Activated T-helper 17 cell treated with anti-CD3 and anti-CD28 coated beads, Interleukin-2, amount 50 U/mL, for 72 hours (primary cell): ENCODE measurements at regions not wholly inside any gene's neighbourhood (a gene's known extent, or its start where the extent isn't known, plus 50 kb on each side); places are given as distances from the start of the nearest gene placed in this dataset.
"Not testable (repeated sequence)": the region's sequence is repeated elsewhere in the genome, so short reads cannot be mapped to it uniquely, and the experiment has no call there.

Source experiments
- ATAC-seq: fragments of 150-1000 bp; cut with Tn5 transposase; replicated peaks from 2 replicates; pipeline ENCODE4 v1.10.0; 2021; ENCODE audit warnings: mild to moderate bottlenecking, moderate library complexity
- H3K27ac Mint-ChIP-seq: one replicate; pipeline ENCODE4 v1.8.0; 2022; ENCODE audit warnings: mixed read lengths
- H3K27me3 Mint-ChIP-seq: one replicate; pipeline ENCODE4 v1.8.0; 2022; ENCODE audit warnings: mixed read lengths
- H3K36me3 Mint-ChIP-seq: one replicate; pipeline ENCODE4 v1.8.0; 2022; ENCODE audit warnings: low read depth, mild to moderate bottlenecking, mixed read lengths
- H3K4me1 Mint-ChIP-seq: one replicate; pipeline ENCODE4 v1.8.0; 2022; ENCODE audit warnings: mixed read lengths
- H3K4me3 Mint-ChIP-seq: one replicate; pipeline ENCODE4 v1.8.0; 2022; ENCODE audit warnings: mild to moderate bottlenecking, mixed read lengths
- H3K9me3 Mint-ChIP-seq: one replicate; pipeline ENCODE4 v1.8.0; 2022; ENCODE audit warnings: mixed read lengths

GRCh38 chr3:8001307-8001706 lies 500.3 kb upstream of the LMCD1 start:
- Mint-ChIP-seq H3K27ac (no peak overlapping the region), H3K4me1 (no peaks in the 10 kb centered on the region), H3K36me3 (no peaks in the 10 kb centered on the region), H3K27me3 (peaks cover 9% of the 10 kb centered on the region), H3K9me3 (peaks cover 4% of the 10 kb centered on the region), H3K4me3 (no peak overlapping the region)
- ATAC-seq = no peak

GRCh38 chr3:8001712-8002111 lies 499.9 kb upstream of the LMCD1 start:
- Mint-ChIP-seq H3K36me3 (no peaks in the 10 kb centered on the region), H3K27ac (no peak overlapping the region), H3K27me3 (peaks cover 9% of the 10 kb centered on the region), H3K4me1 (no peaks in the 10 kb centered on the region), H3K9me3 (peaks cover 4% of the 10 kb centered on the region), H3K4me3 (no peak overlapping the region)
- no peak for ATAC-seq

- Mint-ChIP-seq H3K36me3 (no peaks in the 10 kb centered on the region), H3K4me3 (no peak overlapping the region), H3K27ac (no peak overlapping the region), H3K4me1 (no peaks in the 10 kb centered on the region), H3K9me3 (peaks cover 5% of the 10 kb centered on the region), H3K27me3 (no peaks in the 10 kb centered on the region)
- ATAC-seq = no peak
These were observed 489.7 kb upstream of the LMCD1 start for GRCh38 chr3:8011902-8012301.

GRCh38 chr3:8020047-8020841 lies 481.4 kb upstream of the LMCD1 start:
- Mint-ChIP-seq H3K4me1 (no peaks in the 10 kb centered on the region), H3K9me3 (peaks cover 5% of the 10 kb centered on the region), H3K27ac (no peak overlapping the region), H3K4me3 (no peak overlapping the region), H3K36me3 (no peaks in the 10 kb centered on the region), H3K27me3 (no peaks in the 10 kb centered on the region)
- ATAC-seq = no peak

- H3K27me3 Mint-ChIP-seq = no peaks in the 10 kb centered on the region
- H3K4me3 Mint-ChIP-seq = no peak overlapping the region
- no peaks in the 10 kb centered on the region for H3K9me3 Mint-ChIP-seq
- H3K27ac Mint-ChIP-seq = no peak overlapping the region
- no peaks in the 10 kb centered on the region for H3K36me3 Mint-ChIP-seq
- no peaks in the 10 kb centered on the region for H3K4me1 Mint-ChIP-seq
- no peak for ATAC-seq
These were observed 473.7 kb upstream of the LMCD1 start for GRCh38 chr3:8027954-8028353.

GRCh38 chr3:8050283-8050682 lies 451.3 kb upstream of the LMCD1 start:
- Mint-ChIP-seq H3K9me3 (no peaks in the 10 kb centered on the region), H3K36me3 (no peaks in the 10 kb centered on the region), H3K27ac (no peak overlapping the region), H3K27me3 (no peaks in the 10 kb centered on the region), H3K4me3 (no peak overlapping the region), H3K4me1 (no peaks in the 10 kb centered on the region)
- no peak for ATAC-seq

GRCh38 chr3:8052659-8053058 lies 449.0 kb upstream of the LMCD1 start:
- Mint-ChIP-seq H3K27me3 (no peaks in the 10 kb centered on the region), H3K4me1 (no peaks in the 10 kb centered on the region), H3K4me3 (no peak overlapping the region), H3K9me3 (no peaks in the 10 kb centered on the region), H3K27ac (no peak overlapping the region), H3K36me3 (no peaks in the 10 kb centered on the region)
- no peak for ATAC-seq

- not testable (repeated sequence) for H3K4me1 Mint-ChIP-seq, H3K4me3 Mint-ChIP-seq, H3K9me3 Mint-ChIP-seq, H3K27me3 Mint-ChIP-seq, H3K36me3 Mint-ChIP-seq, ATAC-seq, H3K27ac Mint-ChIP-seq
These were observed 433.5 kb upstream of the LMCD1 start for GRCh38 chr3:8068135-8068534.

- ATAC-seq = no peak
- H3K27me3 Mint-ChIP-seq = no peaks in the 10 kb centered on the region
- no peaks in the 10 kb centered on the region for H3K4me1 Mint-ChIP-seq
- no peaks in the 10 kb centered on the region for H3K9me3 Mint-ChIP-seq
- H3K27ac Mint-ChIP-seq = no peak overlapping the region
- H3K4me3 Mint-ChIP-seq = no peak overlapping the region
- H3K36me3 Mint-ChIP-seq = no peaks in the 10 kb centered on the region
These were observed 432.2 kb upstream of the LMCD1 start for GRCh38 chr3:8069471-8069870.

- H3K36me3 Mint-ChIP-seq = no peaks in the 10 kb centered on the region
- H3K4me1 Mint-ChIP-seq = no peaks in the 10 kb centered on the region
- ATAC-seq = no peak
- no peak overlapping the region for H3K4me3 Mint-ChIP-seq
- H3K27me3 Mint-ChIP-seq = no peaks in the 10 kb centered on the region
- H3K9me3 Mint-ChIP-seq = no peaks in the 10 kb centered on the region
- no peak overlapping the region for H3K27ac Mint-ChIP-seq
These were observed 431.6 kb upstream of the LMCD1 start for GRCh38 chr3:8070011-8070410.

GRCh38 chr3:8074740-8075139 lies 426.9 kb upstream of the LMCD1 start:
- H3K36me3 Mint-ChIP-seq, H3K9me3 Mint-ChIP-seq, H3K27me3 Mint-ChIP-seq, ATAC-seq, H3K4me1 Mint-ChIP-seq, H3K4me3 Mint-ChIP-seq, H3K27ac Mint-ChIP-seq: not testable (repeated sequence)

GRCh38 chr3:8077126-8077525 lies 424.5 kb upstream of the LMCD1 start:
- no peak for ATAC-seq
- peaks cover 8% of the 10 kb centered on the region for H3K9me3 Mint-ChIP-seq
- no peaks in the 10 kb centered on the region for H3K4me1 Mint-ChIP-seq
- no peak overlapping the region for H3K4me3 Mint-ChIP-seq
- no peaks in the 10 kb centered on the region for H3K27me3 Mint-ChIP-seq
- no peaks in the 10 kb centered on the region for H3K36me3 Mint-ChIP-seq
- H3K27ac Mint-ChIP-seq = no peak overlapping the region

GRCh38 chr3:8080464-8080863 lies 421.2 kb upstream of the LMCD1 start:
- Mint-ChIP-seq H3K4me3 (no peak overlapping the region), H3K9me3 (peaks cover 8% of the 10 kb centered on the region)
- ATAC-seq = no peak

GRCh38 chr3:8085498-8085897 lies 416.1 kb upstream of the LMCD1 start:
- no peak overlapping the region for H3K27ac Mint-ChIP-seq
- peak; percentile 37 for ATAC-seq
- H3K27me3 Mint-ChIP-seq = peaks cover 8% of the 10 kb centered on the region
- no peaks in the 10 kb centered on the region for H3K36me3 Mint-ChIP-seq
- no peaks in the 10 kb centered on the region for H3K4me1 Mint-ChIP-seq
- no peak overlapping the region for H3K4me3 Mint-ChIP-seq
- H3K9me3 Mint-ChIP-seq = no peaks in the 10 kb centered on the region

More at GRCh38 chr3:8080464-8080863, 421.2 kb upstream of the LMCD1 start:
- no peak overlapping the region for H3K27ac Mint-ChIP-seq
- no peaks in the 10 kb centered on the region for H3K4me1 Mint-ChIP-seq
- no peaks in the 10 kb centered on the region for H3K36me3 Mint-ChIP-seq
- no peaks in the 10 kb centered on the region for H3K27me3 Mint-ChIP-seq

GRCh38 chr3:8087951-8088350 lies 413.7 kb upstream of the LMCD1 start:
- Mint-ChIP-seq H3K4me3 (no peak overlapping the region), H3K27me3 (peaks cover 8% of the 10 kb centered on the region), H3K9me3 (no peaks in the 10 kb centered on the region), H3K27ac (no peak overlapping the region), H3K4me1 (no peaks in the 10 kb centered on the region), H3K36me3 (no peaks in the 10 kb centered on the region)
- no peak for ATAC-seq

GRCh38 chr3:8094415-8094814 lies 407.2 kb upstream of the LMCD1 start:
- H3K36me3 Mint-ChIP-seq = no peaks in the 10 kb centered on the region
- ATAC-seq = no peak
- no peaks in the 10 kb centered on the region for H3K4me1 Mint-ChIP-seq
- no peak overlapping the region for H3K4me3 Mint-ChIP-seq
- H3K27me3 Mint-ChIP-seq = peaks cover 3% of the 10 kb centered on the region
- no peak overlapping the region for H3K27ac Mint-ChIP-seq
- no peaks in the 10 kb centered on the region for H3K9me3 Mint-ChIP-seq
